Psoas muscle (tissue), 7 donors: ENCODE measurements at regions not wholly inside any gene's neighbourhood (a gene's known extent, or its start where the extent isn't known, plus 50 kb on each side); places are given as distances from the start of the nearest gene placed in this dataset.

Experiments
- ATAC-seq, 4 donors: fragments of 200-7000 bp; cut with Tn5 transposase; one replicate each; pipeline ENCODE4 v1.9.1; 2020; ENCODE audit warnings: moderate library complexity in 3 of 4, mild to moderate bottlenecking in 2 of 4
- DNase-seq, 2 donors: peaks; one replicate each; pipeline ENCODE4 v3.0.0-alpha.2; 2020
- H3K27ac ChIP-seq: fragments of 200-600 bp; one replicate; pipeline ENCODE4 v1.8.0; 2022
- H3K27me3 ChIP-seq, 3 donors: fragments of 200-600 bp in 1 of 3; one replicate each; pipeline versions ENCODE4 v1.6.1 to v1.8.0; 2013 to 2022; ENCODE audit warnings: low read length in 2 of 3, mild to moderate bottlenecking in 2 of 3, moderate library complexity in 1 of 3; ENCODE audit not compliant: insufficient read depth in 3 of 3
- H3K36me3 ChIP-seq, 2 donors: fragments of 200-600 bp in 1 of 2; one replicate each; pipeline versions ENCODE4 v1.6.1 to v1.8.0; 2013 to 2022; ENCODE audit warnings: low read depth in 1 of 2, mild to moderate bottlenecking in 1 of 2, moderate library complexity in 1 of 2; ENCODE audit not compliant: insufficient read depth in 1 of 2
- H3K4me1 ChIP-seq: fragments of 200-600 bp; one replicate; pipeline ENCODE4 v1.8.0; 2022
- H3K4me3 ChIP-seq: fragments of 200-600 bp; one replicate; pipeline ENCODE4 v1.8.0; 2022; ENCODE audit warnings: mild to moderate bottlenecking
- H3K9me3 ChIP-seq: fragments of 200-600 bp; one replicate; pipeline ENCODE4 v1.8.0; 2022
- CTCF ChIP-seq: fragments of 200-600 bp; IDR thresholded peaks from one replicate; pipeline ENCODE4 v1.8.0; 2022; ENCODE audit warnings: antibody characterized with exemption
- WGBS, 3 donors: extraction: QIAGEN DNeasy Blood & Tissue Kit; methylation state at CpG; one replicate each; pipeline versions ENCODE4 v1.1.6 to v1.1.7; 2013; 5-methylcytosine and 5-hydroxymethylcytosine counted together
- intact Hi-C, 2 donors: fragments of 100-400 bp; cut with DNase I; formaldehyde crosslinking; loops; one replicate each; pipeline versions ENCODE4 v1.11.0 to v1.14.2; 2022
- donor health status: healthy with polysubstance abuse.
- donor health status: DM: no; HTN: no; CAD: no; lungs with moderate emphysema.
- donor health status: Bipolar disorder and iron deficiency.
- donor health status: healthy.
- donor health status: DM: yes; HTN: yes; CAD: no.
- donor health status: DM: no; HTN: no; CAD: no.
- donor health status: DM: yes; HTN: yes; CAD: no.

- Histone ChIP-seq H3K27ac (no peak overlapping the region), H3K4me1 (peaks cover 12% of the 10 kb centered on the region), H3K9me3 (no peaks in the 10 kb centered on the region), H3K4me3 (no peak overlapping the region), H3K36me3 (no peaks in the 10 kb centered on the region), H3K27me3 (peaks cover 0 to 14% (median 5%) of the 10 kb centered on the region in 3 donors)
- 67 to 73% (median 72%) methylated on average over 10 of the region's 10 CpGs for WGBS, 3 donors
- intact Hi-C loops = no loop called here
- ATAC-seq = no peak
- no peak for TF ChIP-seq CTCF
- DNase-seq = no peak
These were observed 207.7 kb downstream of the ENGASE start for GRCh38 chr17:79282294-79282693.

GRCh38 chr17:79281803-79282202 is 207.2 kb downstream of the ENGASE start:
- 28 to 38% (median 32%) methylated on average over 8 of the region's 8 CpGs for WGBS, 3 donors
- DNase-seq (no peak), ATAC-seq (no peak)
- no peak overlapping the region for H3K4me3 ChIP-seq
- no peaks in the 10 kb centered on the region for H3K9me3 ChIP-seq
- peaks cover 0 to 12% (median 5%) of the 10 kb centered on the region in 3 donors for H3K27me3 ChIP-seq
- intact Hi-C loops = no loop called here
- no peak for TF ChIP-seq CTCF
- peaks cover 12% of the 10 kb centered on the region for H3K4me1 ChIP-seq
- no peaks in the 10 kb centered on the region for H3K36me3 ChIP-seq
- no peak overlapping the region for H3K27ac ChIP-seq

GRCh38 chr17:79280866-79281572 is 206.4 kb downstream of the ENGASE start:
- DNase-seq = no peak
- 41 to 50% (median 45%) methylated on average over 13 of the region's 13 CpGs for WGBS, 3 donors
- peak; percentile 70 to 89 (median 78) for ATAC-seq

GRCh38 chr17:79280010-79280409 is 205.4 kb downstream of the ENGASE start:
- no peak for TF ChIP-seq CTCF
- H3K27ac ChIP-seq = no peak overlapping the region
- peaks cover 12% of the 10 kb centered on the region for H3K4me1 ChIP-seq
- no peaks in the 10 kb centered on the region for H3K36me3 ChIP-seq
- ATAC-seq (no peak), DNase-seq (no peak)
- peaks cover 0 to 7% (median 0%) of the 10 kb centered on the region in 3 donors for H3K27me3 ChIP-seq
- no peak overlapping the region for H3K4me3 ChIP-seq
- WGBS, 3 donors = 77 to 89% (median 88%) methylated on average over 8 of the region's 8 CpGs
- intact Hi-C loops = no loop called here
- H3K9me3 ChIP-seq = no peaks in the 10 kb centered on the region

More at GRCh38 chr17:79280866-79281572, 206.4 kb downstream of the ENGASE start:
- H3K9me3 ChIP-seq = no peaks in the 10 kb centered on the region
- no peak for TF ChIP-seq CTCF
- peaks cover 12% of the 10 kb centered on the region for H3K4me1 ChIP-seq
- H3K36me3 ChIP-seq = no peaks in the 10 kb centered on the region
- no peak overlapping the region for H3K27ac ChIP-seq
- intact Hi-C loops = no loop called here
- H3K4me3 ChIP-seq = no peak overlapping the region
- H3K27me3 ChIP-seq = peaks cover 0 to 5% (median 4%) of the 10 kb centered on the region in 3 donors

- Histone ChIP-seq H3K27ac (no peak overlapping the region), H3K36me3 (no peaks in the 10 kb centered on the region), H3K4me3 (no peak overlapping the region), H3K27me3 (peaks cover 0 to 7% (median 2%) of the 10 kb centered on the region in 3 donors), H3K9me3 (no peaks in the 10 kb centered on the region), H3K4me1 (peaks cover 12% of the 10 kb centered on the region)
- ATAC-seq = no peak
- intact Hi-C loops = no loop called here
- 72 to 82% (median 75%) methylated on average over 11 of the region's 11 CpGs for WGBS, 3 donors
- DNase-seq = no peak
- no peak for TF ChIP-seq CTCF
These were observed 204.7 kb downstream of the ENGASE start for GRCh38 chr17:79279320-79279719.
